Endothelial cell of umbilical vein (primary cell): ENCODE measurements at regions not wholly inside any gene's neighbourhood (a gene's known extent, or its start where the extent isn't known, plus 50 kb on each side); places are given as distances from the start of the nearest gene placed in this dataset.

Experiments
- BruUV-seq: library from RNA; stranded (reverse); fragments of 400-500 nt; replicated peaks from 2 replicates; lab custom pipeline; 2021; lab: Mats Ljungman, UMichigan
- CTCF ChIA-PET: fragments of 300-600, 350-600 bp; sonication (Branson Sonifier 250); formaldehyde crosslinking; loops from one replicate; lab custom pipeline; 2021; ENCODE audit warnings: antibody characterized with exemption, inconsistent platforms; lab: Charles Lee
- POLR2A ChIA-PET: fragments of 300-600, 350-600 bp; sonication (Branson Sonifier 250); formaldehyde crosslinking; loops from one replicate; lab custom pipeline; 2021; ENCODE audit warnings: antibody characterized with exemption, inconsistent platforms; lab: Charles Lee
- DNase-seq: peaks from one replicate; pipeline ENCODE4 v3.0.0-alpha.2; 2011; ENCODE audit warnings: low read depth, low spot score
- FAIRE-seq: peaks from 2 replicates; lab custom pipeline; 2011; peaks lifted over from hg19 to GRCh38; lab: Jason Lieb, UNC
- H2AFZ ChIP-seq: 2 replicates; pipeline ENCODE4 v1.6.0; 2012; ENCODE audit warnings: low read depth, low read length, control low read depth, inconsistent platforms
- H3K27ac ChIP-seq: 2 replicates; pipeline ENCODE4 v1.5.1; 2011; ENCODE audit warnings: low read depth, mild to moderate bottlenecking, control low read depth, low read length, moderate library complexity; ENCODE audit not compliant: insufficient read depth
- H3K27me3 ChIP-seq, 2 experiments: 2 replicates each; pipeline versions ENCODE4 v1.6.0 to v1.6.1; 2011; ENCODE audit warnings: low read length in 2 of 2, mixed read lengths in 1 of 2; ENCODE audit not compliant: control insufficient read depth in 2 of 2, insufficient read depth in 2 of 2
- H3K36me3 ChIP-seq, 2 experiments: 2 replicates in 1 of 2; 3 replicates in 1 of 2; pipeline ENCODE4 v1.5.1; 2011; ENCODE audit warnings: low read length in 2 of 2, mild to moderate bottlenecking in 1 of 2, moderate library complexity in 1 of 2; ENCODE audit not compliant: control insufficient read depth in 2 of 2, insufficient read depth in 2 of 2; ENCODE audit errors: extremely low read depth in 1 of 2
- H3K4me1 ChIP-seq: 3 replicates; pipeline ENCODE4 v1.5.1; 2011; ENCODE audit warnings: mild to moderate bottlenecking, low read length; ENCODE audit not compliant: control insufficient read depth, insufficient read depth; ENCODE audit errors: extremely low read depth
- H3K4me2 ChIP-seq: 2 replicates; pipeline ENCODE4 v1.6.1; 2011; ENCODE audit warnings: low read length, control low read depth, mixed read lengths; ENCODE audit not compliant: insufficient read depth
- H3K4me3 ChIP-seq, 3 experiments: fragments of 200-600 bp in 1 of 3; sonication (generic), shearing (Covaris generic) in 1 of 3; replicated peaks in 1 of 3; 2 replicates each; pipeline ENCODE4 v1.5.1; 2011 to 2016; ENCODE audit warnings: control low read depth in 3 of 3, low read length in 3 of 3, mild to moderate bottlenecking in 2 of 3, inconsistent platforms in 1 of 3, low read depth in 1 of 3, moderate library complexity in 1 of 3; ENCODE audit not compliant: insufficient read depth in 1 of 3
- H3K79me2 ChIP-seq: 2 replicates; pipeline ENCODE4 v1.6.0; 2012; ENCODE audit warnings: low read length, inconsistent platforms; ENCODE audit not compliant: control insufficient read depth, insufficient read depth
- H3K9ac ChIP-seq: replicated peaks from 2 replicates; pipeline ENCODE3; 2011; ENCODE audit warnings: low read length, control low read depth; ENCODE audit not compliant: insufficient read depth; ENCODE audit errors: extremely low read depth
- H3K9me1 ChIP-seq: replicated peaks from 3 replicates; pipeline ENCODE4 v1.6.0; 2011; ENCODE audit warnings: mild to moderate bottlenecking, low read length; ENCODE audit not compliant: control insufficient read depth, insufficient read depth; ENCODE audit errors: extremely low read depth
- H3K9me3 ChIP-seq: replicated peaks from 2 replicates; pipeline ENCODE4 v1.5.1; 2012; ENCODE audit warnings: low read length, inconsistent platforms; ENCODE audit not compliant: control insufficient read depth, insufficient read depth
- H4K20me1 ChIP-seq: replicated peaks from 2 replicates; pipeline ENCODE3; 2011; ENCODE audit warnings: mild to moderate bottlenecking, low read length; ENCODE audit not compliant: control insufficient read depth, insufficient read depth; ENCODE audit errors: extremely low read depth
- CTCF ChIP-seq, 2 donors: IDR thresholded peaks; 1 replicate in 1 of 2; 2 replicates in 1 of 2; pipeline ENCODE4 v1.5.1; 2011; ENCODE audit warnings: low read length in 2 of 2, mild to moderate bottlenecking in 2 of 2, moderate library complexity in 2 of 2, control low read depth in 1 of 2, inconsistent platforms in 1 of 2, low read depth in 1 of 2; ENCODE audit not compliant: insufficient read depth in 1 of 2; ENCODE audit errors: extremely low read depth in 1 of 2
- EZH2 ChIP-seq: IDR thresholded peaks from 2 replicates; pipeline ENCODE4 v1.6.1; 2012; ENCODE audit warnings: borderline replicate concordance, low read depth, mild to moderate bottlenecking, moderate library complexity, low read length, inconsistent platforms; ENCODE audit not compliant: severe bottlenecking
- FOS ChIP-seq: IDR thresholded peaks from 2 replicates; pipeline ENCODE4 v1.6.1; 2011; ENCODE audit warnings: mild to moderate bottlenecking, low read length, moderate library complexity, borderline replicate concordance; ENCODE audit not compliant: insufficient read depth
- GATA2 ChIP-seq: IDR thresholded peaks from 2 replicates; pipeline ENCODE4 v1.7.0; 2011; ENCODE audit warnings: low read depth, mild to moderate bottlenecking, moderate library complexity, mixed read lengths, low read length; ENCODE audit not compliant: insufficient read length, insufficient read depth
- JUN ChIP-seq: IDR thresholded peaks from 2 replicates; pipeline ENCODE4 v1.6.1; 2011; ENCODE audit warnings: borderline replicate concordance, low read depth; ENCODE audit not compliant: insufficient read length, insufficient read depth
- MAX ChIP-seq: IDR thresholded peaks from 2 replicates; pipeline ENCODE4 v1.6.1; 2011; ENCODE audit not compliant: insufficient read depth, insufficient read length
- MYC ChIP-seq: IDR thresholded peaks from one replicate; pipeline ENCODE4 v1.6.1; 2011; ENCODE audit warnings: mild to moderate bottlenecking, low read depth, low read length
- POLR2A ChIP-seq: IDR thresholded peaks from 2 replicates; pipeline ENCODE4 v1.6.1; 2012; ENCODE audit warnings: low read depth, mild to moderate bottlenecking, control low read depth, low read length
- POLR2AphosphoS5 ChIP-seq: IDR thresholded peaks from 2 replicates; pipeline ENCODE4 v1.6.1; 2012; ENCODE audit warnings: low read depth, mild to moderate bottlenecking, control low read depth, low read length, moderate library complexity; ENCODE audit not compliant: insufficient read depth
- dilution Hi-C: fragments of 300-500 bp; cut with MboI; formaldehyde crosslinking; loops from one replicate; pipeline ENCODE4 v1.15.0; 2019; ENCODE audit warnings: low sequenced_read_pairs; ENCODE audit not compliant: extremely low pct_ligation_motif_present
- intact Hi-C: fragments of 100-400 bp; cut with micrococcal nuclease; formaldehyde crosslinking; loops from one replicate; pipeline ENCODE4 v1.10.0; 2022

DNA sequence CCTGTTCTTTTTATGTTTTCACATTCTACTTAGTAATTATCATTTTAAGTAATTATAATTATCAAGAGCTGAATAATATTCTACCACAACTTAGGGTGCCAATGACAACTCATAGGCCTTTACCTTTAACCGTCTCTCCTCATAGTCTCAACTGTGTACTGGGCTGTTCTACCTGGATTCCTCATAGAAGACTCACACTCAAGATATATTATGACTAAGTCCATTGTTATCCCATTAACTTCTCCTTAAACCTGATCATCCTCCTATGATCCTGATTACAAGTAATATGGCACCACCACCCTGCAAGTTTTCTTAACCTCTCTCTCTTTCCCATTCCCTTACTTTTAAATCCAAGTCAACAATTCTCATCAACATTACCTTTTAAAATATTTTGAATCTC lies 285.9 kb upstream of the VEPH1 start:
- H3K4me2 ChIP-seq = no peak overlapping the region
- no peak overlapping the region for H3K4me3 ChIP-seq
- H3K27ac ChIP-seq = no peak overlapping the region
- no peaks in the 10 kb centered on the region for H3K4me1 ChIP-seq
- DNase-seq (no peak), FAIRE-seq (no peak)
- H3K9me1 ChIP-seq = no peaks in the 10 kb centered on the region
- H3K79me2 ChIP-seq = no peaks in the 10 kb centered on the region
- H4K20me1 ChIP-seq = no peaks in the 10 kb centered on the region
- no peak overlapping the region for H2AFZ ChIP-seq
- intact Hi-C loops (no loop called here), dilution Hi-C loops (no loop called here)
- POLR2A ChIA-PET = no interaction called here
- no peak overlapping the region for H3K9ac ChIP-seq
- no peaks in the 10 kb centered on the region for H3K9me3 ChIP-seq
- BruUV-seq = no TSS peak
- CTCF ChIA-PET = no interaction called here
- no peaks in the 10 kb centered on the region for H3K36me3 ChIP-seq
- TF ChIP-seq GATA2 (no peak), POLR2A (no peak), MYC (no peak), CTCF (IDR thresholded peaks at IDR 0.05; ENCODE audit: extremely low read depth in 1 of 2, insufficient read depth in 1 of 2, low read depth in 1 of 2, low read length in 2 of 2) (no peak), FOS (no peak), MAX (no peak), EZH2 (no peak), POLR2AphosphoS5 (no peak), JUN (no peak)
- no peaks in the 10 kb centered on the region for H3K27me3 ChIP-seq
